MM.1S (cell line): ENCODE measurements at regions not wholly inside any gene's neighbourhood (a gene's known extent, or its start where the extent isn't known, plus 50 kb on each side); places are given as distances from the start of the nearest gene placed in this dataset.

ENCODE experiments used
- DNase-seq: peaks from one replicate; pipeline ENCODE4 v3.0.0-alpha.2; 2015
- H2AFZ ChIP-seq: fragments of 300-600 bp; sonication (generic); 2 replicates; pipeline ENCODE4 v1.6.0; 2016; ENCODE audit warnings: antibody characterized with exemption, low read length
- H3F3A ChIP-seq: fragments of 300-600 bp; sonication (generic); 2 replicates; pipeline ENCODE4 v1.6.1; 2016; ENCODE audit warnings: mild to moderate bottlenecking, antibody characterized with exemption, low read length, moderate library complexity, mixed read lengths; ENCODE audit not compliant: insufficient read depth
- H3K27ac ChIP-seq: fragments of 300-600 bp; sonication (generic); 2 replicates; pipeline ENCODE4 v1.5.1; 2016; ENCODE audit warnings: mild to moderate bottlenecking, low read length
- H3K27me3 ChIP-seq: fragments of 300-600 bp; sonication (generic); replicated peaks from 2 replicates; pipeline ENCODE4 v1.6.0; 2016; ENCODE audit warnings: low read length; ENCODE audit not compliant: insufficient read depth
- H3K36me3 ChIP-seq: fragments of 300-600 bp; sonication (generic); replicated peaks from 2 replicates; pipeline ENCODE4 v1.6.1; 2016; ENCODE audit warnings: mild to moderate bottlenecking, low read length, mixed read lengths; ENCODE audit not compliant: insufficient read depth
- H3K4me1 ChIP-seq: fragments of 300-600 bp; sonication (generic); 2 replicates; pipeline ENCODE4 v1.6.1; 2016; ENCODE audit warnings: low read length, mixed read lengths
- H3K4me2 ChIP-seq: fragments of 300-600 bp; sonication (generic); 2 replicates; pipeline ENCODE4 v1.6.0; 2016; ENCODE audit warnings: low read depth, low read length
- H3K4me3 ChIP-seq: fragments of 300-600 bp; sonication (generic); 2 replicates; pipeline ENCODE4 v1.5.1; 2016; ENCODE audit warnings: low read length, mixed read lengths
- H3K79me2 ChIP-seq: fragments of 300-600 bp; sonication (generic); 2 replicates; pipeline ENCODE4 v1.6.1; 2016; ENCODE audit warnings: mixed run types, low read length, mixed read lengths
- H3K9ac ChIP-seq: fragments of 300-600 bp; sonication (generic); 2 replicates; pipeline ENCODE4 v1.6.1; 2016; ENCODE audit warnings: low read length, mixed read lengths
- H3K9me2 ChIP-seq: fragments of 300-600 bp; sonication (generic); replicated peaks from 2 replicates; pipeline ENCODE4 v1.6.1; 2016; ENCODE audit warnings: mild to moderate bottlenecking, low read length, mixed read lengths; ENCODE audit not compliant: insufficient read depth
- H3K9me3 ChIP-seq: fragments of 300-600 bp; sonication (generic); replicated peaks from 2 replicates; pipeline ENCODE4 v1.6.1; 2016; ENCODE audit warnings: mild to moderate bottlenecking, low read length, mixed read lengths; ENCODE audit not compliant: insufficient read depth
- H4K20me1 ChIP-seq: fragments of 300-600 bp; sonication (generic); 2 replicates; pipeline ENCODE4 v1.6.1; 2016; ENCODE audit warnings: mild to moderate bottlenecking, low read length, moderate library complexity, mixed read lengths; ENCODE audit not compliant: insufficient read depth
- CTCF ChIP-seq: fragments of 300-600 bp; sonication (generic); IDR thresholded peaks from 2 replicates; pipeline ENCODE4 v1.5.1; 2016; ENCODE audit warnings: antibody characterized with exemption, low read length, mixed read lengths
- EZH2 ChIP-seq: fragments of 300-600 bp; sonication (generic); optimal IDR thresholded peaks from 2 replicates; pipeline ENCODE3; 2017; ENCODE audit warnings: low read depth, mild to moderate bottlenecking, antibody characterized with exemption, low read length, mixed read lengths
- EZH2phosphoT487 ChIP-seq: fragments of 300-600 bp; sonication (generic); IDR thresholded peaks from 2 replicates; pipeline ENCODE4 v1.6.1; 2018; ENCODE audit warnings: antibody characterized with exemption, low read length

- no peaks in the 10 kb centered on the region; the same call in 1 of the 2 replicates for H3F3A ChIP-seq
- no peaks in the 10 kb centered on the region for H4K20me1 ChIP-seq
- H3K9ac ChIP-seq = no peak overlapping the region
- no peaks in the 10 kb centered on the region for H3K9me3 ChIP-seq
- H2AFZ ChIP-seq = no peak overlapping the region
- no peak overlapping the region for H3K27ac ChIP-seq
- H3K36me3 ChIP-seq = no peaks in the 10 kb centered on the region
- no peaks in the 10 kb centered on the region for H3K79me2 ChIP-seq
- H3K4me2 ChIP-seq = no peak overlapping the region
- TF ChIP-seq CTCF = no peak
- no peak for TF ChIP-seq EZH2
- TF ChIP-seq EZH2phosphoT487 = no peak
- H3K4me3 ChIP-seq = no peak overlapping the region
- H3K27me3 ChIP-seq = no peaks in the 10 kb centered on the region
- H3K9me2 ChIP-seq = no peaks in the 10 kb centered on the region
- DNase-seq = no peak
- H3K4me1 ChIP-seq = no peaks in the 10 kb centered on the region
These were observed 222.6 kb upstream of the ST6GAL2 start for GRCh38 chr2:107108556-107108955.

GRCh38 chr2:107111623-107112022 lies 225.7 kb upstream of the ST6GAL2 start:
- Histone ChIP-seq H3K9me2 (no peaks in the 10 kb centered on the region), H2AFZ (no peak overlapping the region), H3K9me3 (no peaks in the 10 kb centered on the region), H3K4me2 (no peak overlapping the region), H3K79me2 (no peaks in the 10 kb centered on the region), H3K4me3 (no peak overlapping the region), H4K20me1 (no peaks in the 10 kb centered on the region), H3K9ac (no peak overlapping the region), H3F3A (no peaks in the 10 kb centered on the region; the same call in 1 of the 2 replicates), H3K36me3 (no peaks in the 10 kb centered on the region), H3K27me3 (no peaks in the 10 kb centered on the region), H3K4me1 (no peaks in the 10 kb centered on the region), H3K27ac (no peak overlapping the region)
- TF ChIP-seq CTCF (no peak), EZH2phosphoT487 (no peak), EZH2 (no peak)
- DNase-seq = peak; percentile 27

- H3K36me3 ChIP-seq = no peaks in the 10 kb centered on the region
- no peak for DNase-seq
- H3K27ac ChIP-seq = no peak overlapping the region
- no peaks in the 10 kb centered on the region; the same call in 1 of the 2 replicates for H3F3A ChIP-seq
- no peaks in the 10 kb centered on the region for H3K4me1 ChIP-seq
- H4K20me1 ChIP-seq = no peaks in the 10 kb centered on the region
- no peaks in the 10 kb centered on the region for H3K9me2 ChIP-seq
- H3K27me3 ChIP-seq = no peaks in the 10 kb centered on the region
- no peak overlapping the region for H3K4me3 ChIP-seq
- TF ChIP-seq EZH2 (no peak), CTCF (no peak), EZH2phosphoT487 (no peak)
- no peak overlapping the region for H3K4me2 ChIP-seq
- H3K9ac ChIP-seq = no peak overlapping the region
- no peaks in the 10 kb centered on the region for H3K9me3 ChIP-seq
- H3K79me2 ChIP-seq = no peaks in the 10 kb centered on the region
- no peak overlapping the region for H2AFZ ChIP-seq
These were observed 226.6 kb upstream of the ST6GAL2 start for GRCh38 chr2:107112561-107112960.
